ENCODE measurements at regions not wholly inside any gene's neighbourhood (a gene's known extent, or its start where the extent isn't known, plus 50 kb on each side); places are given as distances from the start of the nearest gene placed in this dataset.

DNA sequence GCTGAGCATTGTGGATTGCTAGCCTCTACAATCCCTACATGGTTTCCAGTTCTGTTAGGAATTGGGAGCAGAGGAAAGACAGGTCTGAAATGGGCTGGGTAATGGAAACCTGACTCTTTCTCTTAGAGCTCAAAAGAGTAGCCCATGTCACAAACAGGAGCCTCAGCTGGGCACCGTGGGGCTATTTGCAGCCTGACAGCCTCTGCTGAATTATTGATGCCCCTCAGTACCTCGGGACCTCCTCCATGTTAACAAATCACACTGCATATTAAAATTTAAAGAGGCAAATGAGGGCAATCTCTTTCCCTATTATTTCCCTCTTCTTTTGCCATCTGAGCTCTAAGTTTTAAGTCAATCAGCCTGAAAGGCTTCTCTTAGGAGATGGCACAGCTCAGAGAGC is 157.1 kb downstream of the TSEN15 start:
- CTCF ChIA-PET: interaction anchor here (0.9 to 1.6 kb wide), 2 partner anchors 12 to 14 kb away, joined by 3 to 6 read pairs; no protein-coding TSS in a partner anchor
- no peak overlapping the region for H3K4me3 ChIP-seq (ENCODE audit: low read depth, low read length)
- H3K36me3 ChIP-seq (ENCODE audit: control insufficient read depth, insufficient read depth, low read length): no peaks in the 10 kb centered on the region
- H3K27me3 ChIP-seq (ENCODE audit: control insufficient read depth, insufficient read depth, low read length): peaks cover 7% of the 10 kb centered on the region
- POLR2A ChIA-PET: no interaction called here
- DNase-seq (ENCODE audit: low read depth): no peak
- no peak for TF ChIP-seq CTCF (IDR thresholded peaks at IDR 0.05; ENCODE audit: insufficient read depth, low read depth, low read length)

DNA sequence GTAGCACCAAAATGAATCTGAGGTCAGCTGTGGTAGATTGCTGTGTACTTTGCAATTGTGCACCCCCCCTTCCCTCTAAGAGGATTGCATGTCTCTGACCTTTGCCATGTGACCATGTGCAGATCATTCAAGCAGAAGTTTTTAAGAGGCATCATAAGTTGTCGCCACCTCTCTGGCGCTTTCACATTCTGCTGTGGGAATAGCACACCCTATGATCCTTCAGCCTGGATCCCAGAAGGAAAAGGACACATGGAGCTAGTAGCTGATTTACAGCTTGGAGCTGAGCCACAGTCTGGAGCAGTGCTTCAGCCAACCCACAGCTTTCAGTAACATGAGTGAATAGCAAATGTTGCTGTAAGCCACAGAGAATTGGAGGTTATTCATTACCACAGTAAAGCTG is 158.5 kb downstream of the TSEN15 start:
- Histone ChIP-seq H3K4me3 (ENCODE audit: low read depth, low read length) (no peak overlapping the region), H3K27me3 (ENCODE audit: control insufficient read depth, insufficient read depth, low read length) (peaks cover 6% of the 10 kb centered on the region), H3K36me3 (ENCODE audit: control insufficient read depth, insufficient read depth, low read length) (no peaks in the 10 kb centered on the region)
- 0 out of 2 replicates have a peak, but pooled peaks have one; percentile 2 for TF ChIP-seq CTCF (IDR thresholded peaks at IDR 0.05; ENCODE audit: insufficient read depth, low read depth, low read length)
- DNase-seq (ENCODE audit: low read depth): peak; percentile 47
- CTCF ChIA-PET: no interaction called here
- POLR2A ChIA-PET: no interaction called here

DNA sequence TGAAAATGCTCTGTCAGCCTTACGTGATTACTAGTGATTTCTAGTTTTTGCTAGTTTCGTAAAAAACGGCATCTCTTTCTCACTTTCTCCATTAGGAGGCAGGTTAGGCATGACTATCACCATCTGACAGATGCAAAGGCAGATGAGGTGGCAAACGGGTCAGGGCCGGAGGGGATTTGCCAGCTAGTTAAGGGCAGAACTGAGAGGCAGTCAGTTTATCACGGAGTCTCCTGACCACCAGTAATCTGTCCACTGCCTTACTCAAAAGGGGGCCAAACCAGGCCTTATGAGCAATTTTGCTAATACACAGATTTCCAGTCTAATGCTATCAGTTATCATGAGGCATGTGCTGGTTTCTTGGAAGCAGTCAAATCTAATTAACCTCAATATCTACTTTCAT is 159.3 kb downstream of the TSEN15 start:
- H3K27me3 ChIP-seq (ENCODE audit: control insufficient read depth, insufficient read depth, low read length): peaks cover 6% of the 10 kb centered on the region
- H3K36me3 ChIP-seq (ENCODE audit: control insufficient read depth, insufficient read depth, low read length): no peaks in the 10 kb centered on the region
- CTCF ChIA-PET: no interaction called here
- no peak for TF ChIP-seq CTCF (IDR thresholded peaks at IDR 0.05; ENCODE audit: insufficient read depth, low read depth, low read length)
- no peak for DNase-seq (ENCODE audit: low read depth)
- POLR2A ChIA-PET: no interaction called here
- H3K4me3 ChIP-seq (ENCODE audit: low read depth, low read length): no peak overlapping the region

DNA sequence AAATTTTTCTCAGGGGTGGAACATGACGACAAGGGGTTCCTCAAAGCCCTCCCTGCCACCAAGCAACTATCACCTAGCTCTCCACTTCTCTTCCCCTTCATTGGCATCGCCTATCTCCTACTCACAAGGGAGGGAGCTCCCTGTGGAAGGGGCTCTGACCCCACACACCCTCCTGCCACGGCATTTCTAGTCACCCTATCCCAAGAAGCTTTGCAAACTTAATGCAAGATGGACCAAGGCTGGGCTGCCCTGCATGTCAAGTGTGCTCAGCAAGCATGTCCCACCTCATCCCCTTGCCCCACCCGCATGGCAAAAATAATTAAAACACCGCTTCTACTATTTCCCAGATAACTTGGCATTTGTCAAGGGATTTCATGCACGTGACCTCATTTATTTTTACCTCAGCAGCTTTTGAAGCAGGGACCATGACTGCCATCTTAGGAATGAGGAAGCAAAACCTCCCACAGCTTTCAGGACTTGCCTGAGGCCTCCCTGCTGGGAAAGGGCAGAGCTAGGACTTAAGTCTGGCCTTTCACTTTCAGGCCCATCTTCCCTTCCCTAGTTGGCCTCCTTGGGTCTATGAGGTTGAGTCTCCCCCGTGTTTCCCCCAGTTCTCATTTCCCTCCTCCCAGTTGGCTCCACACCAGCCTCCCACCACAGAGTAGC is 161.3 kb downstream of the TSEN15 start:
- ChIA-PET CTCF (interaction anchor here (0.7 to 1.8 kb wide), 6 partner anchors 8 to 136 kb away, joined by 3 to 6 read pairs (median 4); no protein-coding TSS in a partner anchor), POLR2A (interaction anchor here (0.5 kb wide), 1 partner anchor 91 kb away, joined by 3 read pairs; no protein-coding TSS in a partner anchor)
- Histone ChIP-seq H3K36me3 (ENCODE audit: control insufficient read depth, insufficient read depth, low read length) (no peaks in the 10 kb centered on the region), H3K27me3 (ENCODE audit: control insufficient read depth, insufficient read depth, low read length) (0 out of 2 replicates have a peak, but pooled peaks cover 3% of the 10 kb centered on the region), H3K4me3 (ENCODE audit: low read depth, low read length) (no peak overlapping the region)
- no peak for TF ChIP-seq CTCF (IDR thresholded peaks at IDR 0.05; ENCODE audit: insufficient read depth, low read depth, low read length)
- peak; percentile 72 for DNase-seq (ENCODE audit: low read depth)

GRCh38 chr1:184214128-184214527 is 162.6 kb downstream of the TSEN15 start:
- no peak for DNase-seq (ENCODE audit: low read depth)
- ChIA-PET CTCF (no interaction called here), POLR2A (no interaction called here)
- no peaks in the 10 kb centered on the region for H3K27me3 ChIP-seq (ENCODE audit: control insufficient read depth, insufficient read depth, low read length)
- H3K4me3 ChIP-seq (ENCODE audit: low read depth, low read length): no peak overlapping the region
- H3K36me3 ChIP-seq (ENCODE audit: control insufficient read depth, insufficient read depth, low read length): no peaks in the 10 kb centered on the region
- no peak for TF ChIP-seq CTCF (IDR thresholded peaks at IDR 0.05; ENCODE audit: insufficient read depth, low read depth, low read length)
